Stimulated activated naive B cell treated with anti-CD40 and anti-IgM and Interleukin-4, amounts not matched to agents 10 μg/mL and 1 μg/mL and 100 μg/mL, for 72 hours (primary cell): ENCODE measurements at regions not wholly inside any gene's neighbourhood (a gene's known extent, or its start where the extent isn't known, plus 50 kb on each side); places are given as distances from the start of the nearest gene placed in this dataset.

Source experiments
- ATAC-seq, 2 donors: fragments of 150-1000 bp; cut with Tn5 transposase; replicated peaks; 2 replicates each; pipeline ENCODE4 v1.10.0; 2021; ENCODE audit warnings: moderate library complexity in 1 of 2
- DNase-seq: peaks from one replicate; pipeline ENCODE4 v3.0.0; 2021
- H3K27ac Mint-ChIP-seq: one replicate; pipeline ENCODE4 v1.8.0; 2022; ENCODE audit warnings: mild to moderate bottlenecking, mixed read lengths
- H3K27me3 Mint-ChIP-seq, 2 donors: one replicate each; pipeline ENCODE4 v1.8.0; 2022; ENCODE audit warnings: mixed read lengths in 2 of 2
- H3K36me3 Mint-ChIP-seq, 2 donors: one replicate each; pipeline ENCODE4 v1.8.0; 2022; ENCODE audit warnings: mixed read lengths in 2 of 2, mild to moderate bottlenecking in 1 of 2
- H3K4me1 Mint-ChIP-seq, 2 donors: one replicate each; pipeline ENCODE4 v1.8.0; 2022; ENCODE audit warnings: mixed read lengths in 2 of 2, mild to moderate bottlenecking in 1 of 2
- H3K4me3 Mint-ChIP-seq, 2 donors: one replicate each; pipeline ENCODE4 v1.8.0; 2022; ENCODE audit warnings: mild to moderate bottlenecking in 2 of 2, mixed read lengths in 2 of 2, moderate library complexity in 1 of 2
- H3K9me3 Mint-ChIP-seq, 2 donors: one replicate each; pipeline ENCODE4 v1.8.0; 2022; ENCODE audit warnings: mixed read lengths in 2 of 2, mild to moderate bottlenecking in 1 of 2

DNA sequence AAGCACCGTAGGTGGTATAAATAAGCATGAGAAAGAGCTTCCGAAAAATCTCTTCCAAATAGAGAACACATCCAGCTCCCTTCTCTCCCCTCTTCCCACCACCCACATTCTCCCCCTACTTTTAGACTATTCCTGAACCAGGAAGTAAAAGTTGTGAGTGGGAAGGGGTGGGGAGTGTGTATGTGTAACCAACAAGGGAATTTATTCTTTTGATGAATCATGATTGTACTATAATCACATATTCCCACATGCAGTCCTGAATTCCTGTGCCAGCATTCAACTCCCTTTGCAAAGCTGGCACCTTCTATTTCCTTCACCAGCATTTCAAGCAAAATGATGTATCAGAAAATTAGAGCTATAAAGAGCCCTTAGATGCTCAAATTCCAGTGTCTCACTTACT lies 230.6 kb upstream of the CHRM2 start:
- Mint-ChIP-seq H3K9me3 (peaks cover 0 to 2% of the 10 kb centered on the region in 2 donors), H3K27me3 (no peaks in the 10 kb centered on the region), H3K36me3 (no peaks in the 10 kb centered on the region), H3K27ac (no peak overlapping the region), H3K4me1 (no peaks in the 10 kb centered on the region), H3K4me3 (no peak overlapping the region)
- DNase-seq (no peak), ATAC-seq (no peak)

GRCh38 chr7:136635751-136636150 lies 232.7 kb upstream of the CHRM2 start:
- H3K27ac Mint-ChIP-seq: no peak overlapping the region
- H3K9me3 Mint-ChIP-seq: peaks cover 2 to 3% of the 10 kb centered on the region in 2 donors
- H3K27me3 Mint-ChIP-seq: no peaks in the 10 kb centered on the region
- no peaks in the 10 kb centered on the region for H3K4me1 Mint-ChIP-seq
- ATAC-seq (no peak), DNase-seq (no peak)
- no peaks in the 10 kb centered on the region for H3K36me3 Mint-ChIP-seq
- no peak overlapping the region for H3K4me3 Mint-ChIP-seq

GRCh38 chr7:136618818-136619217 lies 249.6 kb upstream of the CHRM2 start:
- Mint-ChIP-seq H3K9me3 (peaks cover 2 to 5% of the 10 kb centered on the region in 2 donors), H3K27me3 (no peaks in the 10 kb centered on the region), H3K4me1 (no peaks in the 10 kb centered on the region), H3K4me3 (no peak overlapping the region), H3K36me3 (no peaks in the 10 kb centered on the region), H3K27ac (no peak overlapping the region)
- ATAC-seq (no peak), DNase-seq (no peak)

GRCh38 chr7:136617176-136617575 lies 251.3 kb upstream of the CHRM2 start:
- DNase-seq (no peak), ATAC-seq (no peak)
- H3K4me1 Mint-ChIP-seq: no peaks in the 10 kb centered on the region
- no peaks in the 10 kb centered on the region for H3K27me3 Mint-ChIP-seq
- peaks cover 5 to 11% of the 10 kb centered on the region in 2 donors for H3K9me3 Mint-ChIP-seq
- no peak overlapping the region for H3K27ac Mint-ChIP-seq
- H3K36me3 Mint-ChIP-seq: no peaks in the 10 kb centered on the region
- no peak overlapping the region for H3K4me3 Mint-ChIP-seq

DNA sequence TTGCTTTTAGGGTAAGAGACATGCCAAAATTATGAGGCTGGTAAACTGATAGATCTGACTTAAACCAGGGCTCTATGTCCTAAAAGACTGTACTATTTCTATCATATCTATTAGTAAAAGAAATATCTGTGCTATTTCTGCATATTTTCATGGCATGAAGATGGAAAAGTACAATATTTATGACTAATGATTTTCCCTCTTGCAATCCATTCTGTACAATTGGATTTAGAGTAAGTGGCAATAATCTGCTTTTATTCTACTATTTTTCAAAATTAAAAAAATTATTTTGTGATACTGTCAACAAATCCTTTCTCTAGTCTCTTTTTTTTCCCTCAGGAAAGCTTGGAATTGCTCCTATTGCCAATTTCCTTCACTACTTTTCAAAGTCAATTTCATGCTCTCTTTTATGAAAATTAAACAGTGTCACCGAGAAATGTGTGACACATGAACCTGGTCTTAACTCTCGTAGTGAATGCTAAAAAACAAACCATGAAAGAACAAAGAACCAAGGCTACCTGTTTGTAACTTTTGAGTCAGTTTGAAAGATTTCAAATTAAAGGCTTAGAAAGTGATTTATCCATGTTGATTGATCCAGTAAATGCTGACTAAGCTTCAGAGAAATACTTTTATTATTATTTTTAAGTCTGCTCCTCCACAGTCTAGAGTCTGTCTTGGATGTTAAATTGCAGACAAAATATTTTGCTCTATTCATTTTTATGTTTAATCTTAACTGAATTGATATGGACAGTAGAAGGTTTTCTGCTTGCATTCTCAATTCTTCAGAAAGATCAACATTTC lies 262.7 kb upstream of the CHRM2 start:
- Mint-ChIP-seq H3K27me3 (no peaks in the 10 kb centered on the region), H3K9me3 (peaks cover 7 to 8% of the 10 kb centered on the region in 2 donors), H3K4me1 (no peaks in the 10 kb centered on the region), H3K4me3 (no peak overlapping the region), H3K27ac (no peak overlapping the region), H3K36me3 (no peaks in the 10 kb centered on the region)
- ATAC-seq (no peak), DNase-seq (no peak)

DNA sequence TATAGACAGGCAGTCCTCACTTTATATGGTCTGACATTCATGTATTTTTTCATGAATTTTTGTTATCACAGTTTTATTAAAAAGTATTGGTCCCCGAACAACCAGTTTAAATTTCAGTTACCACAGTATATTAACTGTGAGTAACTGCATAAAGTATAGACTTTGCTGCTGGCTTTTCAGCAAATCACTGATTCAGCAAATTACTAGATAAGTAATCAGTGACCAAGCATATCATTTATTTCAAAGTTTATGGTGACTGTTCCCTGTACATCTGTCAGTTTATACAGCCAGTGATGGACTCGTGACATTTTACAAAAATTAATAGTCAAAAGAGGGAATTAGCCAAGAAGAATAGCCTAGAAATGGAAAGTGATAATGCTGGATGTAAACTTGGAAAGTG lies 266.7 kb upstream of the CHRM2 start:
- DNase-seq (no peak), ATAC-seq (no peak)
- Mint-ChIP-seq H3K9me3 (peaks cover 11 to 14% of the 10 kb centered on the region in 2 donors), H3K4me3 (no peak overlapping the region), H3K27me3 (no peaks in the 10 kb centered on the region), H3K36me3 (no peaks in the 10 kb centered on the region), H3K27ac (no peak overlapping the region), H3K4me1 (no peaks in the 10 kb centered on the region)

- H3K4me3 Mint-ChIP-seq: no peak overlapping the region
- ATAC-seq: no peak
Observed at GRCh38 chr7:136600475-136600874, 268.0 kb upstream of the CHRM2 start.

DNA sequence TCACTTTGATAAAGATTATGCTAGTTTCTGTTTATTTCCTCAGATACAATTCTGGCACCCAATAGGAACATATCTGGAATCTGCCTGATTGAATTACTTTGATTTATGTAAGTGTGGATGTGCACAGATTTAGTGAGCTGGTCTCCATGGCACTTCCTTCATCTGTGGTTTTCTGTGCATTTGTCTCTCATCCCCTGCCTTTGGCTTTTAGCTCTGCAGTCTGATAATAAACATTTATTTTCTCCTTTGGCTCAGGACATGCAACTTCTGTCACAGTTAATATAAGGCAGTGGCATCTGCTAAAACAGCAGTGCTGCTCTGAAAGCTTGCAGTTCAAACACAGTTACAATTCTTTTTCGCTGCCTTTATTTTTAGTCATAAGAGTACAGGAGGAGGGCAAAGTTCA lies 273.7 kb upstream of the CHRM2 start:
- peaks cover 3 to 8% of the 10 kb centered on the region in 2 donors for H3K9me3 Mint-ChIP-seq

More at GRCh38 chr7:136600475-136600874, 268.0 kb upstream of the CHRM2 start:
- Mint-ChIP-seq H3K9me3 (peaks cover 11 to 16% of the 10 kb centered on the region in 2 donors), H3K27ac (no peak overlapping the region), H3K36me3 (no peaks in the 10 kb centered on the region), H3K4me1 (no peaks in the 10 kb centered on the region), H3K27me3 (no peaks in the 10 kb centered on the region)
- no peak for DNase-seq

GRCh38 chr7:136588216-136588615 lies 280.2 kb upstream of the CHRM2 start:
- DNase-seq: no peak
- no peak for ATAC-seq
- no peaks in the 10 kb centered on the region for H3K27me3 Mint-ChIP-seq
- no peaks in the 10 kb centered on the region for H3K36me3 Mint-ChIP-seq
- H3K4me1 Mint-ChIP-seq: no peaks in the 10 kb centered on the region
- no peak overlapping the region for H3K27ac Mint-ChIP-seq
- H3K4me3 Mint-ChIP-seq: no peak overlapping the region
- no peaks in the 10 kb centered on the region for H3K9me3 Mint-ChIP-seq

More for the DNA sequence above, 273.7 kb upstream of the CHRM2 start:
- ATAC-seq (no peak), DNase-seq (no peak)
- no peaks in the 10 kb centered on the region for H3K36me3 Mint-ChIP-seq
- H3K27ac Mint-ChIP-seq: no peak overlapping the region
- H3K4me1 Mint-ChIP-seq: no peaks in the 10 kb centered on the region
- no peaks in the 10 kb centered on the region for H3K27me3 Mint-ChIP-seq
- H3K4me3 Mint-ChIP-seq: no peak overlapping the region

- Mint-ChIP-seq H3K9me3 (no peaks in the 10 kb centered on the region), H3K4me1 (no peaks in the 10 kb centered on the region), H3K27me3 (no peaks in the 10 kb centered on the region), H3K4me3 (no peak overlapping the region), H3K27ac (no peak overlapping the region), H3K36me3 (no peaks in the 10 kb centered on the region)
- ATAC-seq (no peak), DNase-seq (no peak)
Observed at GRCh38 chr7:136585954-136586670, 282.3 kb upstream of the CHRM2 start.

GRCh38 chr7:136566491-136566890 lies 302.0 kb upstream of the CHRM2 start:
- H3K9me3 Mint-ChIP-seq: peaks cover 0 to 8% of the 10 kb centered on the region in 2 donors
- H3K27me3 Mint-ChIP-seq: no peaks in the 10 kb centered on the region
- H3K27ac Mint-ChIP-seq: no peak overlapping the region
- ATAC-seq (no peak), DNase-seq (no peak)
- H3K4me3 Mint-ChIP-seq: no peak overlapping the region
- no peaks in the 10 kb centered on the region for H3K4me1 Mint-ChIP-seq
- H3K36me3 Mint-ChIP-seq: no peaks in the 10 kb centered on the region

GRCh38 chr7:136555933-136556332 lies 312.5 kb upstream of the CHRM2 start:
- no peaks in the 10 kb centered on the region for H3K27me3 Mint-ChIP-seq
- no peaks in the 10 kb centered on the region for H3K4me1 Mint-ChIP-seq
- no peak overlapping the region for H3K27ac Mint-ChIP-seq
- H3K4me3 Mint-ChIP-seq: no peak overlapping the region
- no peak for ATAC-seq
- peaks cover 3 to 13% of the 10 kb centered on the region in 2 donors for H3K9me3 Mint-ChIP-seq
- H3K36me3 Mint-ChIP-seq: no peaks in the 10 kb centered on the region
- no peak for DNase-seq

DNA sequence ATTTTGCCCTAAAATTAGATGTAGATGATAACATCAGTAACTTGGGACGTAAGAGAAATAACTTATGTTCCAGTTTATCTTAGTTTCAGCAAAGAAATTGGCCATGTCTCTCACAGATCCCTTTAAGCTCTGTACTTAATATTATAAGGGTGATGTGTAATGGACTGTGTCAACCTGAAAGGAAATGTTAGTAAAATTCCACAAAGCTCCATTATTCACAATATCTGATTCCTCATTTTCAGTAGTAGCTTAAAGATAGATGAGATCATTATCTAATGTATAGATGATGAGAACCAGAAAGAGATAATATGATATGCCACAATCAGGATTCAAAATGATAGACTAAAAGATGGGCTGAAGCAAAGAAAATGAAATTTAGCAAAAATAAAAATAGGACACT lies 316.8 kb upstream of the CHRM2 start:
- Mint-ChIP-seq H3K4me1 (no peaks in the 10 kb centered on the region), H3K36me3 (no peaks in the 10 kb centered on the region), H3K9me3 (no peaks in the 10 kb centered on the region), H3K27ac (no peak overlapping the region), H3K4me3 (no peak overlapping the region), H3K27me3 (no peaks in the 10 kb centered on the region)
- no peak for DNase-seq
- no peak for ATAC-seq

GRCh38 chr7:136549756-136550155 lies 318.7 kb upstream of the CHRM2 start:
- Mint-ChIP-seq H3K36me3 (no peaks in the 10 kb centered on the region), H3K9me3 (no peaks in the 10 kb centered on the region), H3K4me3 (no peak overlapping the region), H3K27me3 (no peaks in the 10 kb centered on the region), H3K27ac (no peak overlapping the region), H3K4me1 (no peaks in the 10 kb centered on the region)
- ATAC-seq (no peak), DNase-seq (no peak)

DNA sequence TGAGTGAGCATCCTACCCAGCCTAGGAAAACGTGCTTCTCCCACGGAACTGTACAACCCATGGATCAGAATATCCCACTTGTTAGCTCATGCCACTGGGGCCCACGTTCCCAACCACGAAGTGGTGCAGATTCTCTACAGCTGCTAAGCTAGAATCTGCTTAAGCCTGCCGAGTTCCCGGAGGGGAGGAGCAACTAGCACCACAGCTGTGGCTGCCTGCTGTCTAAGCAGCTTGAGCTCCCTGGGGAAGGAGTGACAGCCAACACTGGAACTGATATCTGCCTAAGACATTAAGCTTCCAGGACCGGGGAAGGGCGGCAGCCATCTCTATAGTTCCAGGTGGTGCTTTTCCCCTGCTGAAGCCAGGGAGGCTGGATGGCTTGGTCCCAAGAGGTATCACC lies 334.7 kb upstream of the CHRM2 start:
- DNase-seq: no peak

More for the DNA sequence above, 334.7 kb upstream of the CHRM2 start:
- Mint-ChIP-seq H3K4me1 (no peaks in the 10 kb centered on the region), H3K27me3 (no peaks in the 10 kb centered on the region), H3K4me3 (no peak overlapping the region), H3K27ac (no peak overlapping the region), H3K9me3 (peaks cover 5 to 11% of the 10 kb centered on the region in 2 donors), H3K36me3 (no peaks in the 10 kb centered on the region)
- ATAC-seq: no peak
